ENCODE measurements at regions not wholly inside any gene's neighbourhood (a gene's known extent, or its start where the extent isn't known, plus 50 kb on each side); places are given as distances from the start of the nearest gene placed in this dataset.

- H3K4me3 ChIP-seq (ENCODE audit: low read length) = no peak overlapping the region
- DNase-seq (ENCODE audit: low read depth) = no peak
- TF ChIP-seq CTCF (conservative IDR thresholded peaks at IDR 0.05; ENCODE audit: low read length) = no peak; the same call in 1 of the 2 replicates
These were observed 254.4 kb upstream of the HS6ST1 start for GRCh38 chr2:128573116-128573515.

DNA sequence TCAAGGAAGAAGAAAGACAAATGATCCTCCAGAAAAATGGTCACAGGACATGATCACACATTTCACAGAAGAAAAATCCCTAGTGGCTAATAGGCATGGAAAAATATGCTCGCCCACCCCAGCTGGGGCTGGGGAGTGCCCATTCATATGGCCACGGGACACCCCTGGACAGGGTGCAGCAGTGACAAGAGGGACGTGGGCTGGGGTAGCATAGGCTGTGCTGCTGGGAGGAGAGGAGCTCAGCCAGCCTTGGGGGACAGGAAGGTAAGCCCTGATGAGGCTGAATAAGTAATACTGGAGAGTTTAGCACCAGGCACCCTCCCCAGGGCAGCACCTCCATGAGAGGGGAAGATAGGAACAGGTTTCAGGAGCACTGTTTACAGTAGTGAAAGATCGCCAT, 254.9 kb upstream of the HS6ST1 start:
- no peak for TF ChIP-seq CTCF (conservative IDR thresholded peaks at IDR 0.05; ENCODE audit: low read length)
- H3K4me3 ChIP-seq (ENCODE audit: low read length) = no peak overlapping the region
- DNase-seq (ENCODE audit: low read depth) = no peak

- no peak for TF ChIP-seq CTCF (conservative IDR thresholded peaks at IDR 0.05; ENCODE audit: low read length)
- no peak for DNase-seq (ENCODE audit: low read depth)
- no peak overlapping the region for H3K4me3 ChIP-seq (ENCODE audit: low read length)
These were observed 258.7 kb upstream of the HS6ST1 start for GRCh38 chr2:128577141-128577930.

- DNase-seq (ENCODE audit: low read depth) = no peak
- TF ChIP-seq CTCF (conservative IDR thresholded peaks at IDR 0.05; ENCODE audit: low read length) = no peak
These were observed 260.0 kb upstream of the HS6ST1 start for GRCh38 chr2:128578406-128579390.

GRCh38 chr2:128579825-128580224, 261.2 kb upstream of the HS6ST1 start:
- DNase-seq (ENCODE audit: low read depth) = no peak
- no peak overlapping the region for H3K4me3 ChIP-seq (ENCODE audit: low read length)
- TF ChIP-seq CTCF (conservative IDR thresholded peaks at IDR 0.05; ENCODE audit: low read length) = no peak

More at GRCh38 chr2:128578406-128579390, 260.0 kb upstream of the HS6ST1 start:
- H3K4me3 ChIP-seq (ENCODE audit: low read length) = no peak overlapping the region

DNA sequence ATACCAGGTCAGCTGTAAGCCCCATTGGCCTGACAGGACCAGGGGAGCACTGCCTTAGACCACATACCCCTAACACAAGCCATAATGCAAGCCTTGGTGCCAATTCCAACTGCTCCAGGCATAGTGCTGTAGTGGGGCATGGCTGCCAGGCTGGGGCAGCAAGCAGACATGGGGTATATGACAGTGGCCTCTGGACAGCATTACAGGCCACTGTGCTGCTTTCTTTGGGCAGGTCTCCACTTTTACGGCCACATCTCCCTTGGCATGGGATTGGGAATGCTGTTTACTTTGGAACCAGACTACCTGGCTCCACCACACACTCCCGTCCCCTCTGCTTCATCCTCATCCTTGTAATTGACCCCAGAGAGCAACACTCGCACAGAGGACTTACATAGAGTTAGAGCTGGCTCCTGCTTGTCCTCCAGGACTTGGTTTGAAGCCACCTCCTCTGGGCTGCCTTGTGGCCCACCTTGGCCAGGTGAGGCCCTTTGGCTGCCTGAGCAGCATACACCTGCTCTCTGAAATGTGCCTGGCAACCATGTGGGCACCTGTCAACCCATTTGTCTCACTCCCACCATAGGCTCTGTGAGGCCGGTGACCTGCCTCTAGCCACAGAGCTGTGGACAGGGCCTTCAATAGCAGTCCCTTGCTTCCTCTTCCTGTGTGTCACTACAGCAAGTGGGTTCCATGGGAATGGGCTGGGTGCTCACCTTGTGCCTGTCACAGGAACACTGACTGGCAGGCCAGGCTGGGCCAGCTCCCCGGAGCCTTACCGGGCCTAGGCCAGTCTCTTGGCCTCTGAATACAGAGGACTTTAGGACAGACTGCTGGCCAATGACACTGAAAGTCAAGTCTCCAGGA, 262.6 kb upstream of the HS6ST1 start:
- DNase-seq (ENCODE audit: low read depth) = no peak
- no peak for TF ChIP-seq CTCF (conservative IDR thresholded peaks at IDR 0.05; ENCODE audit: low read length)
- H3K4me3 ChIP-seq (ENCODE audit: low read length) = no peak overlapping the region

Measured in AG10803 (cell line).